ENCODE measurements at regions not wholly inside any gene's neighbourhood (a gene's known extent, or its start where the extent isn't known, plus 50 kb on each side); places are given as distances from the start of the nearest gene placed in this dataset.

DNA sequence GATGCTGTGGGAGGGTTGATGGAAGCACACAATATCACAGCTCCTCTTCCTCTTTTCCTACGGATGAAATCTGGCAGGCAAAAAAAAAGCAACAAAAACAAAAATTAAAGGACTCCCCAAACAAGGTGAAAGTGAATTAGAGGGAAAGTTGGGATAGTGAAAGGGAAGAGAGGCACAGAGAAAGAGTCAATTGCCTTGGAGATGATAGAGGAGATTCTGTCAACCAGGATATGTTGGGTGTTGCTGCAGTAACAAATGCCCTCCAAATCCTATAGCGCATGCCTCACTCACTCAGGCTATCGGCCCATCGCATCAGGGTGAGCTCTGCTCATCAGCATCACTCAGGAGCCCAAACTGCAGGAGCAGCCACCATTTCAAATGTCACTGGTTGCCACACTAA, 119.1 kb downstream of the DLEU7 start:
- Mint-ChIP-seq H3K4me1 (peaks cover 22% of the 10 kb centered on the region), H3K27me3 (ENCODE audit: low read depth, poor library complexity) (peaks cover 4% of the 10 kb centered on the region), H3K9me3 (peaks cover 13% of the 10 kb centered on the region), H3K4me3 (no peak overlapping the region), H3K27ac (no peak overlapping the region), H3K36me3 (ENCODE audit: low read depth) (peaks cover 5% of the 10 kb centered on the region)
- TF ChIP-seq, protein P1, sequence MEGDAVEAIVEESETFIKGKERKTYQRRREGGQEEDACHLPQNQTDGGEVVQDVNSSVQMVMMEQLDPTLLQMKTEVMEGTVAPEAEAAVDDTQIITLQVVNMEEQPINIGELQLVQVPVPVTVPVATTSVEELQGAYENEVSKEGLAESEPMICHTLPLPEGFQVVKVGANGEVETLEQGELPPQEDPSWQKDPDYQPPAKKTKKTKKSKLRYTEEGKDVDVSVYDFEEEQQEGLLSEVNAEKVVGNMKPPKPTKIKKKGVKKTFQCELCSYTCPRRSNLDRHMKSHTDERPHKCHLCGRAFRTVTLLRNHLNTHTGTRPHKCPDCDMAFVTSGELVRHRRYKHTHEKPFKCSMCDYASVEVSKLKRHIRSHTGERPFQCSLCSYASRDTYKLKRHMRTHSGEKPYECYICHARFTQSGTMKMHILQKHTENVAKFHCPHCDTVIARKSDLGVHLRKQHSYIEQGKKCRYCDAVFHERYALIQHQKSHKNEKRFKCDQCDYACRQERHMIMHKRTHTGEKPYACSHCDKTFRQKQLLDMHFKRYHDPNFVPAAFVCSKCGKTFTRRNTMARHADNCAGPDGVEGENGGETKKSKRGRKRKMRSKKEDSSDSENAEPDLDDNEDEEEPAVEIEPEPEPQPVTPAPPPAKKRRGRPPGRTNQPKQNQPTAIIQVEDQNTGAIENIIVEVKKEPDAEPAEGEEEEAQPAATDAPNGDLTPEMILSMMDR (IDR thresholded peaks at IDR 0.05), result no peak
- no peak for DNase-seq

DNA sequence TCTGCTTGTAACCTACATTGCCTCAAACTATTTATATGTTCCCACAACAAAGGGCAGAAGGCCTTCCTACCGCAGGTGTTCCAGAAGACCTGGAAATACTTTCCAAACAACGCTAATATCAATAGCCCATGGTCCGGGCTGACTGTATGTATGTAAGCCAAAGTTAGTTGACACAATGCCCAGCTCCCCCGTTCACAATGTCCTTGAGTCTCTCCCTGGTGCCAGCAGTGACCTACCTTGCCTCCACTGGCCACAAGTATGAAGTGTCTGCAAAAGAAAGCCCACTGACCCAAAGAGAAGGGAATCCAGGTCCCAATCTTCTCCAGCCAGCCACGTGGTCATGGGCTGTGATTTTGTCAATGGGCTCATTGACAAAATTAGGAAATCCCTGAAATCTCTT, 118.6 kb downstream of the DLEU7 start:
- peaks cover 9% of the 10 kb centered on the region for H3K36me3 Mint-ChIP-seq (ENCODE audit: low read depth)
- DNase-seq, result no peak
- TF ChIP-seq, protein P1 (IDR thresholded peaks at IDR 0.05), result no peak
- H3K4me3 Mint-ChIP-seq, result no peak overlapping the region
- peaks cover 4% of the 10 kb centered on the region for H3K27me3 Mint-ChIP-seq (ENCODE audit: low read depth, poor library complexity)
- H3K4me1 Mint-ChIP-seq, result peaks cover 22% of the 10 kb centered on the region
- no peak overlapping the region for H3K27ac Mint-ChIP-seq
- H3K9me3 Mint-ChIP-seq, result peaks cover 18% of the 10 kb centered on the region

DNA sequence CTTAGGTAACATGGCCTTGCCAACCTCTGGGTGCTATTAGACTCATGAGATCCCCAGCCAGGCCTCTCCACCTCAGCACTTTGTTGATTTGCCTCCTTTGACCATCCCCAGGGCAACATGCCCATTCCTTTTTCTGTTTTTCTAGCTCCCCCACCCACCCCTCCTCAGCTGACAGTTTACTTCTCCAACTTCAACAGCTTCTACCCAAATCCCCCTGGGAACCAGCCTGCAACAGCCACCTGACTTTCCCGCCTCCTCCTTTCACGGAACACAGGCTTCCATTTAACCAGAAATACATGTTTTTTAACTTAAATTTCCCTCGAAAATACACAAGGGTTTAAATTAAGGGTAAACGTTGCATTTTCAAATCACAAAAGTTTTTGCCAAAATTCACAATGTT, 117.3 kb downstream of the DLEU7 start:
- peak overlapping the region; percentile 79 for H3K27ac Mint-ChIP-seq
- H3K27me3 Mint-ChIP-seq (ENCODE audit: low read depth, poor library complexity), result peaks cover 4% of the 10 kb centered on the region
- H3K9me3 Mint-ChIP-seq, result peaks cover 31% of the 10 kb centered on the region
- peaks cover 22% of the 10 kb centered on the region for H3K36me3 Mint-ChIP-seq (ENCODE audit: low read depth)
- H3K4me1 Mint-ChIP-seq, result peaks cover 22% of the 10 kb centered on the region
- TF ChIP-seq, protein P1 (IDR thresholded peaks at IDR 0.05), result no peak
- no peak for DNase-seq
- no peak overlapping the region for H3K4me3 Mint-ChIP-seq

DNA sequence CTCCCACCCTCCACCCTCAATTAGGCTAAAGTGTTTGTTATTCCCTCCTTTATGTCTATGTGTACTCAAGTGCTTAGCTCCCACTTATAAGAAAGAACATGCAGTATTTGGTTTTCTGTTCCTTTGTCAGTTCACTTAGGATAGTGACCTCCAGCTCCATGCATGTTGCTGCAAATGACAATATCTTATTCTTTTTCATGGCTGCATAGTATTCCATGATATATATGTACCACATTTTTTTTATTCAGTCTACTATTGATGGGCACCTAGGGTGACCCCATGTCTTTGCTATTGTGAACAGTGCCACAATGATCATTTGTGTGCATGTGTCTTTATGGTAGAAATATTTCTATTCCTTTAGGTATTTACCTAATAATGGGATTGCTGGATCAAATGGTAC, 114.3 kb downstream of the DLEU7 start:
- H3K9me3 Mint-ChIP-seq, result peaks cover 35% of the 10 kb centered on the region
- TF ChIP-seq, protein P1 (IDR thresholded peaks at IDR 0.05), result no peak
- no peak overlapping the region for H3K27ac Mint-ChIP-seq
- peaks cover 22% of the 10 kb centered on the region for H3K4me1 Mint-ChIP-seq
- no peak overlapping the region for H3K4me3 Mint-ChIP-seq
- peaks cover 4% of the 10 kb centered on the region for H3K27me3 Mint-ChIP-seq (ENCODE audit: low read depth, poor library complexity)
- peaks cover 31% of the 10 kb centered on the region for H3K36me3 Mint-ChIP-seq (ENCODE audit: low read depth)
- no peak for DNase-seq

DNA sequence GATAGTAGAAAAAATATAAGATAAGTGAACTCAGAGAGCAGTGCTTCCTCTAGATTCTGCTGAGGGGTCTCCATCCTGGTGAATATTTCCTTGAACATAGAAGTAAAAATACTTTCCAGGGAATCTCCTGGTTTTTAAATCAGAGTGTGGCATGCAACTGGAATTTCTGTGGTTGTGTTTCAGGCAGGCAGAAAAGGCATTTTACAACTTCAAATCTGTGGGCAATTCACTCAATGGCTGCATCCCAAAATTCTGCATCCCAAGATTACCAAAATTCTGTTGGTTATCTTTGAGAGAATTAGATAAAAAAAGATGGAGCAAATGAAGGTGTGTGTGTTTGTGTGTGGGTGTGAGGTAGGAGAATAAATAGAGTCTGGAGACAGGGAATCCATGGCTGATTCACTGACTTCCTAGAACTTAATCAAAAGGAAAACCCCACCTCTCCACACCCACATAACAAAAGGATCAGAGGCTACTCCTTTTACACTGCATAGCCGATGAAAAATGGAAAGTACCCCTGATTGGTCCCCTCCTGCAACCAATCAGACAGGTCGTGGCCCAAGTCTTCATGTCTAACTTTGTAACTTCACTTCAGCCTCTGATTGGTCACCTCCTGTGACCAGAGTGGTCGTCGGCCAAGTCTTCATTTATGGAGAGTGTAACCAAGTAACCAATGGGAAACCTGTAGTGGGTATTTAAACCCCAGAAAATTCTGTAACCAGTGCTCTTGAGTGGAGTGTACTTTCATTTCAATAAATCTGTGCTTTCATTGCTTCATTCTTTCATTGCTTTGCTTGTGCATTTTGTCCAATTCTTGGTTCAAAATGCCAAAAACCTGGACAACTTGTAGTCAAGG, 112.8 kb downstream of the DLEU7 start:
- TF ChIP-seq, protein P1 (IDR thresholded peaks at IDR 0.05), result no peak
- no peaks in the 10 kb centered on the region for H3K27me3 Mint-ChIP-seq (ENCODE audit: low read depth, poor library complexity)
- no peak for DNase-seq
- peaks cover 27% of the 10 kb centered on the region for H3K36me3 Mint-ChIP-seq (ENCODE audit: low read depth)
- H3K27ac Mint-ChIP-seq, result no peak overlapping the region
- peaks cover 32% of the 10 kb centered on the region for H3K9me3 Mint-ChIP-seq
- peaks cover 16% of the 10 kb centered on the region for H3K4me1 Mint-ChIP-seq
- H3K4me3 Mint-ChIP-seq, result no peak overlapping the region

DNA sequence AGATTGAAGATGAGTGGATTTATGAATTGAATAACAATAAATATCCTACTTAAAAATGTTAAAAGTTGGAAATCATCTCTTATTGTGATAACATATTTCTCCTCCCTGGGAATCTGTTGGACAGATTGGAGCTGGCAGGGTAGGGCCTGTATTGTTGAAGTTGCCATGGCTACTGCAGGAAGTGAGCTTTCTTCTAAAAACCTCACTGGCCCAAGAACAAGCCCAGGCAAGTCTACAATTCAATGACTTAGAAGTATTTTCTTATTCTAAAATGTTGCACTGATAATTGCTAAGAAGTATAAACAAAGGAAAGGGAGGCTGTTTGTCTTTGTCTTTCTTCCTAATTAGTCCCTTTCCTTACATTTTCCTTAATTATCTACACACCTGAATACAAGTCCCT, 112.1 kb downstream of the DLEU7 start:
- Mint-ChIP-seq H3K27ac (no peak overlapping the region), H3K27me3 (ENCODE audit: low read depth, poor library complexity) (no peaks in the 10 kb centered on the region), H3K9me3 (peaks cover 32% of the 10 kb centered on the region), H3K36me3 (ENCODE audit: low read depth) (peaks cover 27% of the 10 kb centered on the region), H3K4me1 (peaks cover 9% of the 10 kb centered on the region), H3K4me3 (no peak overlapping the region)
- TF ChIP-seq, protein P1 (IDR thresholded peaks at IDR 0.05), result no peak
- no peak for DNase-seq

All from nephron progenitor cell (in vitro differentiated cells).